HCT116 (cell line): ENCODE measurements at regions not wholly inside any gene's neighbourhood (a gene's known extent, or its start where the extent isn't known, plus 50 kb on each side); places are given as distances from the start of the nearest gene placed in this dataset.

Experiments
- ATAC-seq: fragments of 200-7000 bp; cut with Tn5 transposase; 2 replicates; pipeline ENCODE4 v1.9.1; 2020; ENCODE audit warnings: mild to moderate bottlenecking, moderate library complexity
- BruUV-seq: library from RNA; stranded (reverse); fragments of 400-500 nt; replicated peaks from 2 replicates; lab custom pipeline; 2021; lab: Mats Ljungman, UMichigan
- CTCF ChIA-PET: fragments of 300-600 bp; sonication (Branson Sonifier 250); formaldehyde crosslinking; loops from one replicate; lab custom pipeline; 2021; ENCODE audit warnings: antibody characterized with exemption; lab: Charles Lee
- POLR2A ChIA-PET: fragments of 300-600, 350-600 bp; sonication (Branson Sonifier 250); formaldehyde crosslinking; loops from one replicate; lab custom pipeline; 2021; ENCODE audit warnings: antibody characterized with exemption; lab: Charles Lee
- RAD21 ChIA-PET, 2 experiments: fragments of 300-600 bp; sonication (Branson Sonifier 250); formaldehyde crosslinking; loops; one replicate each; lab custom pipeline; 2023; ENCODE audit warnings: low total read pairs in 2 of 2; ENCODE audit not compliant: uncharacterized antibody in 2 of 2, unreplicated experiment in 2 of 2, low non-redundant PET in 1 of 2; lab: Charles Lee
- DNase-seq: peaks from one replicate; pipeline ENCODE4 v3.0.0-alpha.2; 2010; ENCODE audit warnings: low read depth, low spot score
- H2AFZ ChIP-seq: fragments of 200-600 bp; shearing (Covaris generic), sonication (generic); 2 replicates; pipeline ENCODE4 v1.6.1; 2017; ENCODE audit warnings: low read depth, mixed run types, mixed read lengths, antibody characterized with exemption, low read length; ENCODE audit not compliant: poor library complexity, severe bottlenecking
- H3K27ac ChIP-seq: 2 replicates; pipeline ENCODE4 v1.5.1; 2012; ENCODE audit warnings: low read depth, low read length
- H3K27me3 ChIP-seq: fragments of 200-600 bp; sonication (generic); 2 replicates; pipeline ENCODE4 v1.6.1; 2016; ENCODE audit warnings: mixed run types, low read length, mixed read lengths; ENCODE audit not compliant: insufficient read depth
- H3K36me3 ChIP-seq, 2 experiments: fragments of 200-500 bp in 1 of 2; fragments of 200-600 bp in 1 of 2; sonication (Bioruptor generic) in 1 of 2; sonication (generic) in 1 of 2; 2 replicates each; pipeline versions ENCODE4 v1.5.1 to v1.6.1; 2014 to 2016; ENCODE audit warnings: low read length in 2 of 2, inconsistent platforms in 1 of 2, mixed read lengths in 1 of 2, mixed run types in 1 of 2; ENCODE audit not compliant: insufficient read depth in 2 of 2, control insufficient read depth in 1 of 2
- H3K4me1 ChIP-seq, 2 experiments: fragments of 200-600 bp in 1 of 2; sonication (generic) in 1 of 2; 2 replicates each; pipeline versions ENCODE4 v1.5.1 to v1.6.1; 2012 to 2017; ENCODE audit warnings: low read length in 2 of 2, inconsistent platforms in 1 of 2, mild to moderate bottlenecking in 1 of 2, mixed read lengths in 1 of 2, mixed run types in 1 of 2, moderate library complexity in 1 of 2; ENCODE audit not compliant: insufficient read depth in 2 of 2, control insufficient read depth in 1 of 2
- H3K4me2 ChIP-seq: fragments of 200-600 bp; sonication (generic); 2 replicates; pipeline ENCODE4 v1.6.1; 2017; ENCODE audit warnings: mixed run types, low read length, mixed read lengths
- H3K4me3 ChIP-seq, 2 experiments: fragments of 200-600 bp in 1 of 2; sonication (generic) in 1 of 2; replicated peaks in 1 of 2; 2 replicates each; pipeline ENCODE4 v1.5.1; 2011 to 2016; ENCODE audit warnings: low read length in 2 of 2, control low read depth in 1 of 2, low read depth in 1 of 2, mild to moderate bottlenecking in 1 of 2, mixed read lengths in 1 of 2, mixed run types in 1 of 2
- H3K79me2 ChIP-seq: fragments of 200-600 bp; sonication (generic); 2 replicates; pipeline ENCODE4 v1.6.1; 2017; ENCODE audit warnings: mild to moderate bottlenecking, mixed run types, low read length, moderate library complexity, mixed read lengths; ENCODE audit not compliant: insufficient read depth
- H3K9ac ChIP-seq: fragments of 200-600 bp; sonication (generic); 2 replicates; pipeline ENCODE4 v1.6.1; 2016; ENCODE audit warnings: low read length, mixed read lengths
- H3K9me2 ChIP-seq: fragments of 200-600 bp; sonication (generic), shearing (Covaris generic); 2 replicates; pipeline ENCODE4 v1.6.1; 2017; ENCODE audit warnings: mixed run types, mild to moderate bottlenecking, moderate library complexity; ENCODE audit not compliant: insufficient read depth
- H3K9me3 ChIP-seq, 2 experiments: fragments of 200-500 bp in 1 of 2; fragments of 200-600 bp in 1 of 2; sonication (Bioruptor generic) in 1 of 2; sonication (generic) in 1 of 2; 2 replicates each; pipeline ENCODE4 v1.6.1; 2014 to 2017; ENCODE audit warnings: low read length in 2 of 2, mixed read lengths in 2 of 2, inconsistent platforms in 1 of 2, low read depth in 1 of 2, mild to moderate bottlenecking in 1 of 2, mixed run types in 1 of 2, moderate library complexity in 1 of 2; ENCODE audit not compliant: control insufficient read depth in 1 of 2, insufficient read depth in 1 of 2
- H4K20me1 ChIP-seq: fragments of 200-600 bp; sonication (generic), shearing (Covaris generic); 2 replicates; pipeline ENCODE4 v1.6.1; 2017; ENCODE audit warnings: mixed run types, mild to moderate bottlenecking, moderate library complexity; ENCODE audit not compliant: insufficient read depth
- CEBPB ChIP-seq: IDR thresholded peaks from 2 replicates; pipeline ENCODE4 v1.6.1; 2012; ENCODE audit warnings: low read depth
- EZH2 ChIP-seq: fragments of 200-600 bp; sonication (generic); IDR thresholded peaks from 2 replicates; pipeline ENCODE4 v1.6.1; 2017; ENCODE audit warnings: antibody characterized with exemption, mixed run types
- EZH2phosphoT487 ChIP-seq: fragments of 200-600 bp; IDR thresholded peaks from 2 replicates; pipeline ENCODE4 v1.6.1; 2018; ENCODE audit warnings: antibody characterized with exemption, borderline replicate concordance
- RAD21 ChIP-seq: IDR thresholded peaks from 2 replicates; pipeline ENCODE4 v1.6.1; 2012; ENCODE audit warnings: low read depth, mild to moderate bottlenecking
- SRF ChIP-seq: IDR thresholded peaks from 2 replicates; pipeline ENCODE4 v1.6.1; 2012; ENCODE audit warnings: low read depth
- YY1 ChIP-seq: IDR thresholded peaks from 2 replicates; pipeline ENCODE4 v1.6.1; 2011; ENCODE audit warnings: low read length, low read depth, moderate library complexity, mild to moderate bottlenecking; ENCODE audit not compliant: insufficient replicate concordance; ENCODE audit errors: extremely low read depth
- ZFX ChIP-seq: fragments of 450-650 bp; IDR thresholded peaks from 2 replicates; pipeline ENCODE4 v1.6.1; 2017
- ZNF274 ChIP-seq: fragments of 200-500 bp; sonication (Bioruptor generic); IDR thresholded peaks from 2 replicates; pipeline ENCODE4 v1.6.1; 2014; ENCODE audit warnings: mild to moderate bottlenecking, low read depth, low read length, inconsistent platforms
- intact Hi-C: fragments of 100-400 bp; cut with micrococcal nuclease; formaldehyde crosslinking; loops from 2 replicates; pipeline ENCODE4 v1.10.0; 2022

DNA sequence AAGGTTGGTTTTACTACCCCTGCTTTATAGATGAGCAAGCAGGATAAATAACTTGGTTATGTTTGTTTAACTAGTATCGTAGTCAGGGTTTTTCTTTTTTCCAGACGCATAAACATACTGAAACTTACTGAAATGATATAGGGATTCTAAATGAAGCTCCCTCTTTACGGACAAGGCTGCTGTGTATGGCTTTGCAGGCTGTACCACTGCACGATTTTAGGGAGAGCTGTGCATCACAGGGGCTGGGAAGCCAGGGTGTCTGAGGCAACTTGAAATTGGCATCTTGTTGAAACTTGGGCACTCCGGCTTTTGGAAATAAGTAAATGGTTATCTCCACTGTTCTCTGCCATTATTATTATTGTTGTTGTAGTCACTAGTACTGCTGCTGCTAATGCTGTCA, 218.1 kb upstream of the CDH8 start:
- Histone ChIP-seq H3K27me3 (no peaks in the 10 kb centered on the region), H3K4me2 (no peak overlapping the region), H2AFZ (no peak overlapping the region), H3K9me2 (no peaks in the 10 kb centered on the region), H3K4me1 (no peaks in the 10 kb centered on the region), H3K36me3 (no peaks in the 10 kb centered on the region)
- TF ChIP-seq RAD21 (no peak), EZH2phosphoT487 (no peak), SRF (no peak)
- TF ChIP-seq, all 23 proteins: peak for 0
- CTCF ChIA-PET, result no interaction called here
- no peaks in the 10 kb centered on the region for H4K20me1 ChIP-seq
- H3K9me3 ChIP-seq, result peaks cover 0 to 16% of the 10 kb centered on the region in 2 experiments; a peak in 2 of 4 replicates
- no peaks in the 10 kb centered on the region for H3K79me2 ChIP-seq
- DNase-seq, result no peak
- RAD21 ChIA-PET, result no interaction called here
- POLR2A ChIA-PET, result no interaction called here
- intact Hi-C loops, result no loop called here
- ATAC-seq, result no peak
- no TSS peak for BruUV-seq
- no peak overlapping the region for H3K27ac ChIP-seq
- no peak overlapping the region for H3K9ac ChIP-seq
- no peak overlapping the region for H3K4me3 ChIP-seq

- no peak overlapping the region for H3K27ac ChIP-seq
Observed at GRCh38 chr16:62253966-62254365, 217.7 kb upstream of the CDH8 start.

More at GRCh38 chr16:62253966-62254365, 217.7 kb upstream of the CDH8 start:
- Histone ChIP-seq H3K4me3 (no peak overlapping the region), H3K9me3 (peaks cover 0 to 17% of the 10 kb centered on the region in 2 experiments; a peak in 2 of 4 replicates), H3K79me2 (no peaks in the 10 kb centered on the region), H3K4me1 (no peaks in the 10 kb centered on the region), H3K36me3 (no peaks in the 10 kb centered on the region), H3K27me3 (no peaks in the 10 kb centered on the region), H4K20me1 (no peaks in the 10 kb centered on the region), H3K9me2 (no peaks in the 10 kb centered on the region), H2AFZ (no peak overlapping the region), H3K9ac (no peak overlapping the region), H3K4me2 (no peak overlapping the region)
- intact Hi-C loops, result no loop called here
- BruUV-seq, result no TSS peak
- no peak for TF ChIP-seq CEBPB
- TF ChIP-seq ZFX, result no peak
- TF ChIP-seq EZH2phosphoT487, result no peak
- no peak for TF ChIP-seq YY1
- TF ChIP-seq ZNF274, result no peak
- no peak for TF ChIP-seq EZH2
- ATAC-seq (no peak), DNase-seq (no peak)
- ChIA-PET RAD21 (no interaction called here), CTCF (no interaction called here), POLR2A (no interaction called here)
